ENCODE measurements at regions not wholly inside any gene's neighbourhood (a gene's known extent, or its start where the extent isn't known, plus 50 kb on each side); places are given as distances from the start of the nearest gene placed in this dataset.

GRCh38 chr5:68494771-68495170 is 279.2 kb downstream of the PIK3R1 start:
- no peaks in the 10 kb centered on the region for H3K4me1 ChIP-seq (ENCODE audit: control insufficient read depth in 2 of 3, insufficient read depth in 2 of 3, low read depth in 1 of 3, low read length in 3 of 3)
- no peak for DNase-seq
- FAIRE-seq, result no peak
- no peak overlapping the region for H3K9ac ChIP-seq (ENCODE audit: low read length in 3 of 3)
- intact Hi-C loops (cut with DNase I), result no loop called here
- TF ChIP-seq CTCF (IDR thresholded peaks at IDR 0.05; ENCODE audit: borderline replicate concordance, extremely low read depth, insufficient read depth), result no peak
- H3K27me3 ChIP-seq (ENCODE audit: control insufficient read depth, insufficient read depth, low read length), result no peaks in the 10 kb centered on the region
- no peak overlapping the region for H3K27ac ChIP-seq (ENCODE audit: low read depth in 2 of 2, low read length in 2 of 2)
- H3K9me3 ChIP-seq (ENCODE audit: control insufficient read depth in 2 of 3, insufficient read depth in 1 of 3, low read length in 3 of 3), result peaks cover 0 to 6% (median 0%) of the 10 kb centered on the region in 3 donors
- H3K36me3 ChIP-seq (ENCODE audit: control insufficient read depth in 2 of 3, insufficient read depth in 3 of 3, low read length in 3 of 3), result no peaks in the 10 kb centered on the region
- H3K4me3 ChIP-seq (ENCODE audit: low read length in 3 of 3), result no peak overlapping the region

- no peak for FAIRE-seq
- Histone ChIP-seq H3K36me3 (ENCODE audit: control insufficient read depth in 2 of 3, insufficient read depth in 3 of 3, low read length in 3 of 3) (no peaks in the 10 kb centered on the region), H3K9ac (ENCODE audit: low read length in 3 of 3) (no peak overlapping the region), H3K4me1 (ENCODE audit: control insufficient read depth in 2 of 3, insufficient read depth in 2 of 3, low read depth in 1 of 3, low read length in 3 of 3) (no peaks in the 10 kb centered on the region), H3K27me3 (ENCODE audit: control insufficient read depth, insufficient read depth, low read length) (no peaks in the 10 kb centered on the region), H3K4me3 (ENCODE audit: low read length in 3 of 3) (no peak overlapping the region), H3K9me3 (ENCODE audit: control insufficient read depth in 2 of 3, insufficient read depth in 1 of 3, low read length in 3 of 3) (peaks cover 0 to 6% (median 0%) of the 10 kb centered on the region in 3 donors), H3K27ac (ENCODE audit: low read depth in 2 of 2, low read length in 2 of 2) (no peak overlapping the region)
- TF ChIP-seq CTCF (IDR thresholded peaks at IDR 0.05; ENCODE audit: borderline replicate concordance, extremely low read depth, insufficient read depth), result no peak
- no peak for DNase-seq
- intact Hi-C loops (cut with DNase I), result no loop called here
These were observed 284.4 kb downstream of the PIK3R1 start for GRCh38 chr5:68499987-68500386.

GRCh38 chr5:68500813-68501212 is 285.3 kb downstream of the PIK3R1 start:
- no peak overlapping the region for H3K9ac ChIP-seq (ENCODE audit: low read length in 3 of 3)
- FAIRE-seq, result no peak
- TF ChIP-seq CTCF (IDR thresholded peaks at IDR 0.05; ENCODE audit: borderline replicate concordance, extremely low read depth, insufficient read depth), result no peak
- intact Hi-C loops (cut with DNase I), result no loop called here
- peaks cover 0 to 6% (median 0%) of the 10 kb centered on the region in 3 donors for H3K9me3 ChIP-seq (ENCODE audit: control insufficient read depth in 2 of 3, insufficient read depth in 1 of 3, low read length in 3 of 3)
- H3K27me3 ChIP-seq (ENCODE audit: control insufficient read depth, insufficient read depth, low read length), result no peaks in the 10 kb centered on the region
- no peak overlapping the region for H3K27ac ChIP-seq (ENCODE audit: low read depth in 2 of 2, low read length in 2 of 2)
- no peaks in the 10 kb centered on the region for H3K4me1 ChIP-seq (ENCODE audit: control insufficient read depth in 2 of 3, insufficient read depth in 2 of 3, low read depth in 1 of 3, low read length in 3 of 3)
- no peaks in the 10 kb centered on the region for H3K36me3 ChIP-seq (ENCODE audit: control insufficient read depth in 2 of 3, insufficient read depth in 3 of 3, low read length in 3 of 3)
- no peak overlapping the region for H3K4me3 ChIP-seq (ENCODE audit: low read length in 3 of 3)
- DNase-seq, result no peak

- H3K4me1 ChIP-seq (ENCODE audit: control insufficient read depth in 2 of 3, insufficient read depth in 2 of 3, low read depth in 1 of 3, low read length in 3 of 3), result no peaks in the 10 kb centered on the region
- no peak for TF ChIP-seq CTCF (IDR thresholded peaks at IDR 0.05; ENCODE audit: borderline replicate concordance, extremely low read depth, insufficient read depth)
- H3K9me3 ChIP-seq (ENCODE audit: control insufficient read depth in 2 of 3, insufficient read depth in 1 of 3, low read length in 3 of 3), result peaks cover 0 to 3% (median 0%) of the 10 kb centered on the region in 3 donors
- no peaks in the 10 kb centered on the region for H3K27me3 ChIP-seq (ENCODE audit: control insufficient read depth, insufficient read depth, low read length)
- intact Hi-C loops (cut with DNase I), result no loop called here
- no peaks in the 10 kb centered on the region for H3K36me3 ChIP-seq (ENCODE audit: control insufficient read depth in 2 of 3, insufficient read depth in 3 of 3, low read length in 3 of 3)
- no peak overlapping the region for H3K27ac ChIP-seq (ENCODE audit: low read depth in 2 of 2, low read length in 2 of 2)
- H3K9ac ChIP-seq (ENCODE audit: low read length in 3 of 3), result no peak overlapping the region
- no peak overlapping the region for H3K4me3 ChIP-seq (ENCODE audit: low read length in 3 of 3)
- no peak for DNase-seq
- FAIRE-seq, result no peak
These were observed 287.0 kb downstream of the PIK3R1 start for GRCh38 chr5:68502531-68502930.

All from kidney (tissue), 13 donors.